BJ (cell line): ENCODE measurements at regions not wholly inside any gene's neighbourhood (a gene's known extent, or its start where the extent isn't known, plus 50 kb on each side); places are given as distances from the start of the nearest gene placed in this dataset.

Source experiments
- CTCF ChIA-PET: fragments of 350-600 bp; formaldehyde crosslinking; extraction: SDS; loops from one replicate; lab custom pipeline; 2021; ENCODE audit warnings: antibody characterized with exemption, inconsistent platforms; lab: Yijun Ruan, JAX
- POLR2A ChIA-PET: fragments of 300-600 bp; sonication (Branson Sonifier 250); formaldehyde crosslinking; extraction: SDS; loops from one replicate; lab custom pipeline; 2021; ENCODE audit warnings: antibody characterized with exemption; lab: Charles Lee
- DNase-seq: peaks from one replicate; pipeline ENCODE4 v3.0.0-alpha.2; 2011; ENCODE audit warnings: low read depth
- H3K27me3 ChIP-seq: 2 replicates; pipeline ENCODE4 v1.6.0; 2011; ENCODE audit warnings: low read length; ENCODE audit not compliant: control insufficient read depth, insufficient read depth
- H3K36me3 ChIP-seq: 2 replicates; pipeline ENCODE4 v1.5.1; 2011; ENCODE audit warnings: low read length; ENCODE audit not compliant: control insufficient read depth, insufficient read depth
- H3K4me3 ChIP-seq: 2 replicates; pipeline ENCODE4 v1.5.1; 2011; ENCODE audit warnings: low read depth, mild to moderate bottlenecking, control low read depth, low read length
- TF ChIP-seq, protein P1 (sequence below): IDR thresholded peaks from 2 replicates; pipeline ENCODE4 v1.5.1; 2011; ENCODE audit warnings: low read depth, mild to moderate bottlenecking, control low read depth, inconsistent platforms, low read length, moderate library complexity; ENCODE audit not compliant: insufficient read depth

DNA sequence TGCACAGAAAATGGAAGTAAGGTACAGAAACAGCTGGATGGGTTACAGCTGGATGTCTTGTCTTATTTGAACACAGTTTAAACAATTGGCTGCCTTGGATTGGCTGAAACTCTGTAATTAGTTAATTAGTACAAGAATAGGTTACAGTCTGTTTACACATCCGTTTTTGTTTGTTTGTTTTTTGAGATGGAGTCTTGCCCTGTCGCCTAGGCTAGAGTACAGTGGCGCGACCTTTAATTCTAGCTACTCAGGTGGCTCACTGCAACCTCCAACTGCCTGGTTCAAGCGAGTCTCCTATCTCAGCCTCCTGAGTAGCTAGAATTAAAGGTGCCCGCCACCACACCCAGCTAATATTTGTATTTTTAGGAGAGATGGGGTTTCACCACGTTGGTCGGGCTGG lies 368.7 kb upstream of the KLF4 start:
- POLR2A ChIA-PET = no interaction called here
- Histone ChIP-seq H3K4me3 (no peak overlapping the region), H3K27me3 (no peaks in the 10 kb centered on the region), H3K36me3 (no peaks in the 10 kb centered on the region)
- no peak for DNase-seq
- TF ChIP-seq, protein P1, sequence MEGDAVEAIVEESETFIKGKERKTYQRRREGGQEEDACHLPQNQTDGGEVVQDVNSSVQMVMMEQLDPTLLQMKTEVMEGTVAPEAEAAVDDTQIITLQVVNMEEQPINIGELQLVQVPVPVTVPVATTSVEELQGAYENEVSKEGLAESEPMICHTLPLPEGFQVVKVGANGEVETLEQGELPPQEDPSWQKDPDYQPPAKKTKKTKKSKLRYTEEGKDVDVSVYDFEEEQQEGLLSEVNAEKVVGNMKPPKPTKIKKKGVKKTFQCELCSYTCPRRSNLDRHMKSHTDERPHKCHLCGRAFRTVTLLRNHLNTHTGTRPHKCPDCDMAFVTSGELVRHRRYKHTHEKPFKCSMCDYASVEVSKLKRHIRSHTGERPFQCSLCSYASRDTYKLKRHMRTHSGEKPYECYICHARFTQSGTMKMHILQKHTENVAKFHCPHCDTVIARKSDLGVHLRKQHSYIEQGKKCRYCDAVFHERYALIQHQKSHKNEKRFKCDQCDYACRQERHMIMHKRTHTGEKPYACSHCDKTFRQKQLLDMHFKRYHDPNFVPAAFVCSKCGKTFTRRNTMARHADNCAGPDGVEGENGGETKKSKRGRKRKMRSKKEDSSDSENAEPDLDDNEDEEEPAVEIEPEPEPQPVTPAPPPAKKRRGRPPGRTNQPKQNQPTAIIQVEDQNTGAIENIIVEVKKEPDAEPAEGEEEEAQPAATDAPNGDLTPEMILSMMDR = no peak
- CTCF ChIA-PET = interaction anchor here (0.7 kb wide), 1 partner anchor 7 kb away, joined by 3 read pairs; no protein-coding TSS in a partner anchor

DNA sequence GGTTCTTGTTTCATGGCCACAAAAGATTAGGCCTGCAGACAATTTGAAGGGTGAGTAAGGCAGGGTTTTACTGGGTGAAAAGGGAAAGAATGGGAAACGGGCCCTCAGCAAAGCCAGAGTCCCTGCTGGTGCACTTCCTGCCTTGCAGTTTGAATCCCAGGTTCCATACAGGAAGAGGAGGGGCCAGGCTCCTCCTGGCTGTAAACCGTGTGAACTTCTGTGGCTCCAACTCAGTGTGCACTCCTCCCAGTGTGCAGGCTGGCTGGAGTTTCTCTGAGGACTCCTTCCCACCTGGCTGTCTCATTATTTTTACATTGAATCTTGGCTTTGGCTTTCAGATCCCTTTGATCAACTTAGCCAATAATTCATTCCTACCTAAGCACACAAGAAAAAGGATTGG lies 367.1 kb upstream of the KLF4 start:
- ChIA-PET POLR2A (no interaction called here), CTCF (no interaction called here)
- Histone ChIP-seq H3K36me3 (no peaks in the 10 kb centered on the region), H3K27me3 (no peaks in the 10 kb centered on the region), H3K4me3 (no peak overlapping the region)
- DNase-seq = no peak
- TF ChIP-seq, protein P1 = no peak

DNA sequence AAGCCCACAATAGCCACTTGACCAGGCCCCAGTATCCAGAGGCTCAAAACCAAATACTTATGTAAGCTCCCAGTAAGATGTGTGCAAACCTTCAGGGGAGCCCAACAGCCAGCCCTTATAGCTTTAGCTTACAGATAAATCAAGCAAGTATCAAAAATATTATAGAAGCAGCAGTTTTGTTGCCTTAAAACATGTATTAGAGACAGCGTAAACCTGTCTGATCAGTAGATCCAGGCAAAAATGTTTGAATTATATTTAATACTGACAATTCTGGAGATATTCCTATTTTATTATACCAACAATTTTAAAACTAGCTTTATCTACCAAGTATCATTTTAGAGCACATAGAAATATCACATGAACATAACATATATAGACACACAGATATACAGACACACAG lies 365.6 kb upstream of the KLF4 start:
- CTCF ChIA-PET = no interaction called here
- Histone ChIP-seq H3K4me3 (no peak overlapping the region), H3K36me3 (no peaks in the 10 kb centered on the region), H3K27me3 (no peaks in the 10 kb centered on the region)
- no peak for DNase-seq
- TF ChIP-seq, protein P1 = no peak
- POLR2A ChIA-PET = interaction anchor here (0.5 kb wide), 1 partner anchor 816 kb away, joined by 3 read pairs; no protein-coding TSS in a partner anchor

DNA sequence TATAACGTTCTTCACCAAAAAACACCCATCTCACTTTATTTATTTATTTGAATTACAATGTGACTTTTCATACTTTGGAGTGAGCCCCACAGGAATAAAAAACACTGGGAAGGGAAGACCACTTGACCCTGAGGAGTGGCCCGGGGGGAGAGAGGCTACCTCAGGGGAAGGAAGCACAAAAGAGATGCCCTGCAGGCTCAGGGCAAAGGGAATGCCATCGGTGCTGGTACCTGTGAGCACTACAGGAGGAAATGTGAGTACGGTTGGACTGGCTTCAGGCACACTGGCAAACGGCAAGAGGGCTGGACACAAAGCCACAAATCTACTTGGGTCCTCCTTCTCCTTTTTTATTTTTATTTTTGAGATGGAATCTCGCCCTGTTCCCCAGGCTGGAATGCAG lies 363.9 kb upstream of the KLF4 start:
- CTCF ChIA-PET = no interaction called here
- POLR2A ChIA-PET = no interaction called here
- no peak for DNase-seq
- no peak overlapping the region for H3K4me3 ChIP-seq
- TF ChIP-seq, protein P1 = no peak
- H3K27me3 ChIP-seq = no peaks in the 10 kb centered on the region
- no peaks in the 10 kb centered on the region for H3K36me3 ChIP-seq

DNA sequence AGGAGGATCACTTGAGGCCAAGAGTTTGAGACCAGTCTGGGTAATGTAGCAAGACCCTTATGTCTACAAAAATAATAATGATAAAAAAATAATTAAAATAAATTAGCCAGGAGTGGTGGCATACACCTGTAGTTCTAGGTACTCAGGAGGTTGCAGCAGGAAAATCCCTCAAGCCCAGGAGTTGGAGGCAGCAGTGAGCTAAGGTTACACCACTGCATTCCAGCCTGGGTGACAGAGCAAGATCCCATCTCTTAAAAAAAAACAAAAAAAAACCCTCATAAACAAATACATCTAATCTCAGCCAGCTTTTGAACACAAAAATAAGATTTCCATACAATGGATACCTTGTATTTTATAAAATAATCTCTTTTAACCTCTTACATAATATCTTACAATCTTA lies 363.3 kb upstream of the KLF4 start:
- Histone ChIP-seq H3K36me3 (no peaks in the 10 kb centered on the region), H3K27me3 (no peaks in the 10 kb centered on the region), H3K4me3 (no peak overlapping the region)
- ChIA-PET POLR2A (no interaction called here), CTCF (no interaction called here)
- DNase-seq = no peak
- TF ChIP-seq, protein P1 = no peak
